GM12872 (cell line): ENCODE measurements at regions not wholly inside any gene's neighbourhood (a gene's known extent, or its start where the extent isn't known, plus 50 kb on each side); places are given as distances from the start of the nearest gene placed in this dataset.

Experiments used
- CTCF ChIP-seq: IDR thresholded peaks from 3 replicates; pipeline ENCODE4 v1.5.1; 2011; ENCODE audit warnings: low read depth, mild to moderate bottlenecking, low read length, moderate library complexity; ENCODE audit not compliant: insufficient read depth

GRCh38 chr4:1547131-1547855, 136.8 kb downstream of the FAM53A start:
- TF ChIP-seq CTCF = no peak

GRCh38 chr4:1544861-1545281, 138.6 kb upstream of the NKX1-1 start:
- TF ChIP-seq CTCF = no peak

GRCh38 chr4:1543976-1544375, 137.7 kb upstream of the NKX1-1 start:
- no peak for TF ChIP-seq CTCF

- TF ChIP-seq CTCF = no peak
These were observed 137.3 kb upstream of the NKX1-1 start for GRCh38 chr4:1543561-1543960.

GRCh38 chr4:1542516-1543320, 136.5 kb upstream of the NKX1-1 start:
- no peak for TF ChIP-seq CTCF

- TF ChIP-seq CTCF = no peak
These were observed 135.9 kb upstream of the NKX1-1 start for GRCh38 chr4:1542226-1542490.

- TF ChIP-seq CTCF = no peak
These were observed 135.4 kb upstream of the NKX1-1 start for GRCh38 chr4:1541449-1542225.
